ENCODE measurements at regions not wholly inside any gene's neighbourhood (a gene's known extent, or its start where the extent isn't known, plus 50 kb on each side); places are given as distances from the start of the nearest gene placed in this dataset.

DNA sequence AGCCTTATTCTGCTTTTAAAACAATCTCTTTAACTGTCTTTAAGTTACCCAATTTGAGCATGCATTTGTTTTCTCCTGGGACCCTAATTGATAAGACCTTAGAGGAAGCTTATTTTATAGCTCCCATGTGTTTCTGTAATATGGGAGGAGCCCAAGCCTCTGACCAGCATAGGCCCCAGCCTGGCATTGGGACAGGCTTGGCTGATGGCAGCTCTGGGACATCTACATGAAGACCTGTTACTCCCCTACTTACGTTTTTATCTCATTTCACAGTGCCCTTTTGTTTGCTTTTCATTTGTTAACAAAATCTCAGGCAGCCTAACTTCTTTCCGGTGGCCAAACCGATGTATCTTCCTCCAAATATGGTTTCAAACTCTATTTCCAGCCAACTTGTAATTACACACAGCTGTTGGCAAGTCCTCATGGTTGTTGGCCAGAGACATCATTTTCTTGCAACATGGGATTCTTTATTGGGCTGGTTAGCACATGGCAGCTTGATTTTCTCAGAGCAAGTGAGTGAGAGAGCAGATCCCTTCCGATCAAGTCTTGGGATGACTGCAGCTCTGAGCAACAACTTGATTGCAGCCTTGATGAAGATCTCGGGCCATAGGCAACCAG, 1117.5 kb downstream of the AACS start:
- no peak overlapping the region for H3T11ph ChIP-seq (ENCODE audit: low read length)
- H3K23ac ChIP-seq (ENCODE audit: insufficient read length, low read depth, low read length), result no peak overlapping the region
- no peak overlapping the region for H2BK5ac ChIP-seq (ENCODE audit: insufficient read length, low read length)
- H3K18ac ChIP-seq (ENCODE audit: insufficient read length, low read depth, low read length), result no peak overlapping the region
- no peak overlapping the region for H3K27ac ChIP-seq (ENCODE audit: insufficient read length, low read depth, low read length)
- no peaks in the 10 kb centered on the region for H3K9me3 ChIP-seq (ENCODE audit: control insufficient read depth, low read depth, low read length)
- no peak overlapping the region for H3K27ac Mint-ChIP-seq
- peaks cover 8 to 12% (median 9%) of the 10 kb centered on the region in 3 experiments for H3K36me3 Mint-ChIP-seq (ENCODE audit: insufficient read depth in 1 of 3, low read depth in 3 of 3)
- no peaks in the 10 kb centered on the region; a peak in 1 of 4 replicates for H3K4me1 Mint-ChIP-seq
- no peaks in the 10 kb centered on the region for H3K79me1 ChIP-seq (ENCODE audit: insufficient read depth, low read depth, low read length, poor library complexity, severe bottlenecking)
- no peak overlapping the region for H4K5ac ChIP-seq (ENCODE audit: insufficient read length, low read depth, low read length)
- no peaks in the 10 kb centered on the region for H3K4me1 ChIP-seq (ENCODE audit: insufficient read depth, low read length)
- H2AK5ac ChIP-seq (ENCODE audit: insufficient read length, low read length), result no peak overlapping the region
- H3K4ac ChIP-seq (ENCODE audit: low read depth, low read length), result no peak overlapping the region
- H4K20me1 ChIP-seq (ENCODE audit: control insufficient read depth, insufficient read depth, insufficient read length), result no peaks in the 10 kb centered on the region
- no peaks in the 10 kb centered on the region for H3K27me3 ChIP-seq (ENCODE audit: insufficient read depth, low read length)
- H2BK20ac ChIP-seq (ENCODE audit: low read depth, low read length, poor library complexity, severe bottlenecking), result no peak overlapping the region
- TF ChIP-seq, protein P1, sequence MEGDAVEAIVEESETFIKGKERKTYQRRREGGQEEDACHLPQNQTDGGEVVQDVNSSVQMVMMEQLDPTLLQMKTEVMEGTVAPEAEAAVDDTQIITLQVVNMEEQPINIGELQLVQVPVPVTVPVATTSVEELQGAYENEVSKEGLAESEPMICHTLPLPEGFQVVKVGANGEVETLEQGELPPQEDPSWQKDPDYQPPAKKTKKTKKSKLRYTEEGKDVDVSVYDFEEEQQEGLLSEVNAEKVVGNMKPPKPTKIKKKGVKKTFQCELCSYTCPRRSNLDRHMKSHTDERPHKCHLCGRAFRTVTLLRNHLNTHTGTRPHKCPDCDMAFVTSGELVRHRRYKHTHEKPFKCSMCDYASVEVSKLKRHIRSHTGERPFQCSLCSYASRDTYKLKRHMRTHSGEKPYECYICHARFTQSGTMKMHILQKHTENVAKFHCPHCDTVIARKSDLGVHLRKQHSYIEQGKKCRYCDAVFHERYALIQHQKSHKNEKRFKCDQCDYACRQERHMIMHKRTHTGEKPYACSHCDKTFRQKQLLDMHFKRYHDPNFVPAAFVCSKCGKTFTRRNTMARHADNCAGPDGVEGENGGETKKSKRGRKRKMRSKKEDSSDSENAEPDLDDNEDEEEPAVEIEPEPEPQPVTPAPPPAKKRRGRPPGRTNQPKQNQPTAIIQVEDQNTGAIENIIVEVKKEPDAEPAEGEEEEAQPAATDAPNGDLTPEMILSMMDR (conservative IDR thresholded peaks at IDR 0.05), result no peak
- no CpG with 5 or more reads among the region's 5 CpGs for WGBS (ENCODE audit: extremely low coverage, insufficient read length, low lambda C conversion rate)
- no peak overlapping the region for H2BK12ac ChIP-seq (ENCODE audit: insufficient read length, low read depth, low read length)
- H2AFZ ChIP-seq (ENCODE audit: low read length), result no peak overlapping the region
- H2BK120ac ChIP-seq (ENCODE audit: low read depth, low read length, poor library complexity, severe bottlenecking), result no peak overlapping the region
- no peak overlapping the region for H3K56ac ChIP-seq (ENCODE audit: insufficient read length, low read depth, low read length)
- H3K9me3 Mint-ChIP-seq, result peaks cover 11 to 17% of the 10 kb centered on the region in 2 experiments
- H4K8ac ChIP-seq (replicated peaks; ENCODE audit: insufficient read length, low read depth, low read length), result no peak overlapping the region
- DNase-seq, result no peak
- H3K27me3 Mint-ChIP-seq (ENCODE audit: low read depth), result peaks cover 14% of the 10 kb centered on the region
- H3K14ac ChIP-seq (ENCODE audit: insufficient read depth, low read length), result no peak overlapping the region
- H2BK15ac ChIP-seq (ENCODE audit: low read depth, low read length), result no peak overlapping the region
- H3K4me3 Mint-ChIP-seq, result no peak overlapping the region
- no peak overlapping the region for H4K91ac ChIP-seq (ENCODE audit: insufficient read length, low read depth, low read length)
- H3K23me2 ChIP-seq (ENCODE audit: insufficient read length, low read depth, low read length, poor library complexity, severe bottlenecking), result no peaks in the 10 kb centered on the region
- no peak overlapping the region for H3K4me2 ChIP-seq (ENCODE audit: insufficient read depth, insufficient read length, low read length)
- H3K79me2 ChIP-seq (ENCODE audit: insufficient read depth, low read length), result no peaks in the 10 kb centered on the region
- no peak overlapping the region for H3K9ac ChIP-seq (ENCODE audit: extremely low read depth, insufficient read length, low read length)

Measured in H9 (cell line).